ENCODE measurements at regions not wholly inside any gene's neighbourhood (a gene's known extent, or its start where the extent isn't known, plus 50 kb on each side); places are given as distances from the start of the nearest gene placed in this dataset.

DNA sequence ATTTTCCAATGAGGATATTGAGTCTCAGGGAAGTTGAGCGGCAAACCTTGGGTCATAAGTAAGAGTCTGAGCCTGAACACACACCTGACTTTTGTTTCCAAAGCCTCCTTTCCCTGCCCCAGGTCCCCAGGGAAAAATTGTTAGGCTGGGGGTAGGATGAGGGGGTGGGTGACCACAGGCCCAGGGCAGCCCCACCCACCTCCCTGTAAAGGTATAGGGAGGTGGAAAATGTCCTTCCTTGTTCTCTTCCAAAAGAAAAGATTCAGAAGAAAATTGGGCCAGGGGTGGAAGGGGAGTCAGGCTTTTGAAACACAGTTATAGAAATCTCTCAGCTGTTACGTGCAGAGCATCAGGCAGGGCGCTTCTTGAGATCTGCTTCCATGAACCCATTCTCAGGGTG is 129.7 kb upstream of the NGF start:
- DNase-seq (ENCODE audit: low spot score) = no peak
- no peak overlapping the region for H3K27ac ChIP-seq
- TF ChIP-seq, protein P1, sequence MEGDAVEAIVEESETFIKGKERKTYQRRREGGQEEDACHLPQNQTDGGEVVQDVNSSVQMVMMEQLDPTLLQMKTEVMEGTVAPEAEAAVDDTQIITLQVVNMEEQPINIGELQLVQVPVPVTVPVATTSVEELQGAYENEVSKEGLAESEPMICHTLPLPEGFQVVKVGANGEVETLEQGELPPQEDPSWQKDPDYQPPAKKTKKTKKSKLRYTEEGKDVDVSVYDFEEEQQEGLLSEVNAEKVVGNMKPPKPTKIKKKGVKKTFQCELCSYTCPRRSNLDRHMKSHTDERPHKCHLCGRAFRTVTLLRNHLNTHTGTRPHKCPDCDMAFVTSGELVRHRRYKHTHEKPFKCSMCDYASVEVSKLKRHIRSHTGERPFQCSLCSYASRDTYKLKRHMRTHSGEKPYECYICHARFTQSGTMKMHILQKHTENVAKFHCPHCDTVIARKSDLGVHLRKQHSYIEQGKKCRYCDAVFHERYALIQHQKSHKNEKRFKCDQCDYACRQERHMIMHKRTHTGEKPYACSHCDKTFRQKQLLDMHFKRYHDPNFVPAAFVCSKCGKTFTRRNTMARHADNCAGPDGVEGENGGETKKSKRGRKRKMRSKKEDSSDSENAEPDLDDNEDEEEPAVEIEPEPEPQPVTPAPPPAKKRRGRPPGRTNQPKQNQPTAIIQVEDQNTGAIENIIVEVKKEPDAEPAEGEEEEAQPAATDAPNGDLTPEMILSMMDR (IDR thresholded peaks at IDR 0.05) = no peak
- no peak overlapping the region for H3K4me3 ChIP-seq

DNA sequence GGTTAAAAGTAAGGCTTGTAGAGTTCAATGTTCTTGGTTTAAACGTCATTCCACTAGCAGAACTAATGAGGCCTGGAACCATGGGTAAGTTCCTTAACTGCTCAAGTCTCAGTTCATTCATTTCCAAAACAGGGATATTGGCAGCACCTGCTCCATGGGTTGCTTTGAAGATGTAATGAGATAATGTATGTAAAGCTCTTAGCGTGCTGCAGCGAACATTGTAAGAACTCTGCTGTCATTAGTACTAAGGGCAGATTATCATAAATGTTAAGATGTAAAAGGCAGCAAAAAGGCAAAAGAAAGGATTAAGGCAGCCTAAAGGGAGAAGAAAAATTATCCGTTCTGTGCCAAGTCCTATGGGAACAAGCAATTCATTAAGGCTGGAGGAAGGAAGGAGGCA is 129.1 kb upstream of the NGF start:
- Histone ChIP-seq H3K27ac (no peak overlapping the region), H3K4me3 (no peak overlapping the region)
- DNase-seq (ENCODE audit: low spot score) = no peak
- TF ChIP-seq, protein P1 (IDR thresholded peaks at IDR 0.05) = no peak

DNA sequence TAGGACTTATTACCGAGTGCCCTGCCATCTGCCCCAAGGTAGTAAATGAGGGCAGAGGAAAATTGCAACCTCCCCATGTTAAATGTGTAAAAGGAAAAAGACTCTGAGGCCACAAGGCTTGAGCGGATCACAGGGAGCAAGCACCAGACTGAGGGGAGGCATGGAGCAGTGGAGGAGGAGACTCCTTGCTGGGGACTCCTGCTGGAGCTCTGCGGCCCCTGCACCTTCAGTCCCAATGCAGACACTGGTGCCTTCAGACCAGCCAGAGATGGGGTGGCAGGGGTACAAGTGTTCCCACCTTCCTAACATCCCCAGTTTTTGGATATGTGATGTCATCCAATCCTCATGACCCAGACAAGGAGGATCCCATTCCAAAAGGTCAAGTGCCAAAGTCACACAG is 128.4 kb upstream of the NGF start:
- TF ChIP-seq, protein P1 (IDR thresholded peaks at IDR 0.05) = no peak
- no peak overlapping the region for H3K4me3 ChIP-seq
- no peak for DNase-seq (ENCODE audit: low spot score)

DNA sequence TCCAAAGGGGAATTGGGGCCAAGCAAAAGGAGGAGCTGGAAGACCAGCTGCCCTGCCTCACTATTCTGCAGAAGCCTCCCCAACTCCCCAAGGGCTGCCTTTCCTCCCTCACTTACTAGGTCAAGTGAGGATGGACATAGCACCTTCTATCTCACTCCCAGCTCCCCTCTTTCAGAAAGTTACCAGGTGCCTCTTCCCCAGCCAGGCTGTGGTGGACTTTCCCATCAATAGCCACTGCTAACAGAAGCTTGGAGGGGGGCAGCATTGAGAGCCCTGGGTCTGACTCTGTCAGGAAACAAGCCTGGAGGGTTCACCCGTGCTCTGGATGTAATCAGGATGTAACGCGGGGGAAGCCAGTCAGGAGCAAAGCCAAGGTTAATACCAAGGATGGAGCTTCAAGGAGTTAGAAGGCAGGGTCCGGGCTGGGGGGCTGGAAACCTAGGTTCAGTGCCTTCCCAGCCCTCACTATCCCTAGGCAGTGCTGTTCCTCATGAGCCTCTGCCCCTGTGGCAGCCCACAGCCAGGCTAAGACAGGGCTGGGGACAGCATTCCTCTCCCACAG is 127.8 kb upstream of the NGF start:
- TF ChIP-seq, protein P1 (IDR thresholded peaks at IDR 0.05) = no peak
- H3K4me3 ChIP-seq = no peak overlapping the region
- H3K27ac ChIP-seq = no peak overlapping the region
- DNase-seq (ENCODE audit: low spot score) = no peak

More for the DNA sequence above, 128.4 kb upstream of the NGF start:
- no peak overlapping the region for H3K27ac ChIP-seq

DNA sequence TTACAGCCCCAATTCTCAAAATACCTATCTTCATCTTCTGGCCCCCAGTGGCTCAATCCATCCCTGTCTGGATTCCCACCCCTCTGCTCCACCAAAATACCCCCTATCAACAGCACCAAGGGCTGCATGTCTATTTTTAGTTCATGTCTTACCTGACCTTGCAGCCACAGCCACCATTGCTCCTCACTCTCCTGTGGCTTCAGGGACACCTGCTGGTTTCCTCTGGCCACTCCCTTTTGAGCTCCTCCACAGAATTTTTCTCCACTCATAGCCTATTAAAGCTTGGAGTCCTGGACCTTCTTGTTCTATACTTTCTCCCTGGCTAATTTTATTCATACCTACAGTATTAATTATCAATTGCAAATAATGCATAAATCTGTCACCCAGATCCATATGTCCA is 125.3 kb upstream of the NGF start:
- Histone ChIP-seq H3K27ac (no peak overlapping the region), H3K4me3 (no peak overlapping the region)
- TF ChIP-seq, protein P1 (IDR thresholded peaks at IDR 0.05) = no peak
- no peak for DNase-seq (ENCODE audit: low spot score)

DNA sequence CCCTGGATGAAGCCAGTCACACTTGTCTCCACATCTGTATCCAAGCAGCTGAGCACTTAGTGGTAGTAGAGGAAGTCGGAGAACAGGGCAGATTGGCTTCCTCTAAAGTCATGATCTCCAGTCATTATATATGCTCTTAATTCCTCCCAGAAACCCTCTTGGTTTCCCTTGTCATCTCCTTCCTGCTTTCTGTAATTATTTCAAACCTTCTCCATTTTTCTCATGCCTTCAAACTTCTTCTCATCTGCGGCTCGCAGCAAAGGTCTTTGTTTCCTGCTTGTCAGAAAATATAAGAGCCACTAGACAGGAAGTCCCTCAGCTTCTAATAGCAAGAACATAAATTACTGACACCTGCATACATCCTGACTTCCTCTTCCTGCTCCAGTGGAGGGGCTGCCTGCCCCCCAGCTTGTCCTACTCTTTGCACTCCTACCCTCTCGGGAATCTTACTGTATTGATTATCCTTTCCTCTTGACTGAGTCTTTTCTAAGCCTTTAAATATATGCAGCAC is 124.6 kb upstream of the NGF start:
- DNase-seq (ENCODE audit: low spot score) = no peak
- H3K27ac ChIP-seq = no peak overlapping the region
- H3K4me3 ChIP-seq = no peak overlapping the region
- TF ChIP-seq, protein P1 (IDR thresholded peaks at IDR 0.05) = no peak

DNA sequence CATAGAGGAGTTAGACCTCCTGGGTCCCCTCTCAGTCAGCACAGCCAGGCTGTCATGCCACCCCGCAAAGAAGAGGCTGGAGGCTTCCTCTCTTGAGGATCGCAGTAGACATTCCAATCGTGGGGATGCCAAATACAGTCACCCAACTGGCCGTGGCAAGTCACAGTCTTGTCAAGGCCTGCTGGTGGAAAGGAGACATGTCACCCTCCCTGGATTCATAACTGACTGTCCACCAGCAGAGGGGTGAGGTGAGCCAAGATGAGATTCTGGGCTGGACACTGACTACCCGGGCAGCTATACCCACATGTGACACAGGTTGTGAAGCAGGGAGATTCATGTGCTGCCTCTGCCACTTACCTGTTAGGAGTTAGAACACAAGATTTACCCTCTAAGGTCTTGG is 123.5 kb upstream of the NGF start:
- TF ChIP-seq, protein P1 (IDR thresholded peaks at IDR 0.05) = no peak
- DNase-seq (ENCODE audit: low spot score) = no peak
- Histone ChIP-seq H3K4me3 (no peak overlapping the region), H3K27ac (no peak overlapping the region)

All from coronary artery (tissue), 2 donors.